Umbilical cord (tissue), 1 donor: ENCODE measurements at regions not wholly inside any gene's neighbourhood (a gene's known extent, or its start where the extent isn't known, plus 50 kb on each side); places are given as distances from the start of the nearest gene placed in this dataset.

ENCODE experiments used
- DNase-seq: peaks from one replicate; pipeline ENCODE4 v3.0.0-alpha.2; 2015; ENCODE audit warnings: low spot score

GRCh38 chr13:108360139-108360538, 90.6 kb downstream of the TNFSF13B start:
- no peak for DNase-seq

GRCh38 chr13:108361769-108362168, 92.3 kb downstream of the TNFSF13B start:
- DNase-seq: no peak

- no peak for DNase-seq
Measured at GRCh38 chr13:108363666-108364065, 94.1 kb downstream of the TNFSF13B start.

GRCh38 chr13:108365255-108365654, 95.7 kb downstream of the TNFSF13B start:
- no peak for DNase-seq

- DNase-seq: no peak
Measured at GRCh38 chr13:108368250-108368905, 98.9 kb downstream of the TNFSF13B start.

GRCh38 chr13:108369412-108369811, 99.9 kb downstream of the TNFSF13B start:
- DNase-seq: no peak

- DNase-seq: no peak
Measured at GRCh38 chr13:108375034-108375433, 105.5 kb downstream of the TNFSF13B start.

GRCh38 chr13:108375772-108376171, 106.3 kb downstream of the TNFSF13B start:
- no peak for DNase-seq

GRCh38 chr13:108376308-108376707, 106.8 kb downstream of the TNFSF13B start:
- no peak for DNase-seq

- DNase-seq: no peak
Measured at GRCh38 chr13:108377646-108378206, 108.2 kb downstream of the TNFSF13B start.

- no peak for DNase-seq
Measured at GRCh38 chr13:108383667-108384066, 114.1 kb downstream of the TNFSF13B start.

GRCh38 chr13:108387156-108387555, 117.6 kb downstream of the TNFSF13B start:
- DNase-seq: no peak

- no peak for DNase-seq
Measured at GRCh38 chr13:108402850-108403249, 133.3 kb downstream of the TNFSF13B start.

- DNase-seq: no peak
Measured at GRCh38 chr13:108407495-108407894, 138.0 kb downstream of the TNFSF13B start.

GRCh38 chr13:108408672-108409071, 139.2 kb downstream of the TNFSF13B start:
- DNase-seq: no peak

GRCh38 chr13:108409730-108410129, 140.2 kb downstream of the TNFSF13B start:
- no peak for DNase-seq

GRCh38 chr13:108419768-108420167, 150.2 kb downstream of the TNFSF13B start:
- DNase-seq: no peak

GRCh38 chr13:108425056-108425455, 155.5 kb downstream of the TNFSF13B start:
- DNase-seq: no peak

GRCh38 chr13:108426893-108427292, 157.4 kb downstream of the TNFSF13B start:
- DNase-seq: no peak

- no peak for DNase-seq
Measured at GRCh38 chr13:108427355-108427754, 157.8 kb downstream of the TNFSF13B start.

- DNase-seq: no peak
Measured at GRCh38 chr13:108428691-108429090, 159.2 kb downstream of the TNFSF13B start.

- no peak for DNase-seq
Measured at GRCh38 chr13:108433976-108434755, 164.6 kb downstream of the TNFSF13B start.
